HepG2 (cell line): ENCODE measurements at regions not wholly inside any gene's neighbourhood (a gene's known extent, or its start where the extent isn't known, plus 50 kb on each side); places are given as distances from the start of the nearest gene placed in this dataset.

Experiments used
- ATAC-seq: fragments of 200-7000 bp; cut with Tn5 transposase; 3 replicates; pipeline ENCODE4 v1.9.1; 2020; ENCODE audit warnings: mild to moderate bottlenecking, moderate library complexity
- BruUV-seq: library from RNA; stranded (reverse); fragments of 400-500 nt; replicated peaks from 2 replicates; lab custom pipeline; 2021; lab: Mats Ljungman, UMichigan
- CTCF ChIA-PET: fragments of 300-600 bp; formaldehyde crosslinking; extraction: SDS; loops from one replicate; lab custom pipeline; 2021; ENCODE audit warnings: low total read pairs, inconsistent platforms, low intra/inter-chr PET ratio; lab: Yijun Ruan, JAX
- POLR2A ChIA-PET: fragments of 350-600 bp; sonication (Branson Sonifier 250); formaldehyde crosslinking; loops from one replicate; lab custom pipeline; 2020; ENCODE audit warnings: antibody characterized with exemption, inconsistent platforms; lab: Yijun Ruan, JAX
- DNase-seq: peaks from one replicate; pipeline ENCODE4 v3.0.0-alpha.2; 2015; ENCODE audit warnings: low spot score
- FAIRE-seq: peaks from 3 replicates; lab custom pipeline; 2011; peaks lifted over from hg19 to GRCh38; lab: Jason Lieb, UNC
- H2AFZ ChIP-seq: one replicate; pipeline ENCODE4 v1.6.1; 2011; ENCODE audit warnings: low read length, inconsistent platforms
- H3K27ac ChIP-seq: fragments of 300-600 bp; 3 replicates; pipeline ENCODE4 v1.8.0; 2011; ENCODE audit warnings: mixed run types, mild to moderate bottlenecking, mixed read lengths, low read length, inconsistent platforms; ENCODE audit not compliant: insufficient read depth; ENCODE audit errors: extremely low read length
- H3K27me3 ChIP-seq, 2 experiments: fragments of 200-600 bp in 1 of 2; 2 replicates in 1 of 2; 3 replicates in 1 of 2; pipeline versions ENCODE4 v1.6.0 to v1.8.0; 2011; ENCODE audit warnings: low read length in 2 of 2, mild to moderate bottlenecking in 2 of 2, moderate library complexity in 2 of 2, inconsistent platforms in 1 of 2; ENCODE audit not compliant: insufficient read depth in 2 of 2, control insufficient read depth in 1 of 2
- H3K36me3 ChIP-seq, 2 experiments: fragments of 200-600 bp in 1 of 2; replicated peaks in 1 of 2; 2 replicates in 1 of 2; 3 replicates in 1 of 2; pipeline versions ENCODE4 v1.5.1 to v1.8.0; 2011; ENCODE audit warnings: low read length in 2 of 2, inconsistent platforms in 1 of 2; ENCODE audit not compliant: insufficient read depth in 2 of 2, control insufficient read depth in 1 of 2
- H3K4me1 ChIP-seq: 2 replicates; pipeline ENCODE4 v1.5.1; 2012; ENCODE audit warnings: low read length, inconsistent platforms; ENCODE audit not compliant: insufficient read depth
- H3K4me2 ChIP-seq: 2 replicates; pipeline ENCODE4 v1.6.0; 2011; ENCODE audit warnings: low read depth, low read length, inconsistent platforms
- H3K4me3 ChIP-seq, 3 experiments: fragments of 200-600 bp in 1 of 3; sonication (generic), shearing (Covaris generic) in 1 of 3; replicated peaks in 1 of 3; 2 replicates each; pipeline ENCODE4 v1.5.1; 2011 to 2016; ENCODE audit warnings: low read length in 3 of 3, inconsistent platforms in 2 of 3, low read depth in 2 of 3, mild to moderate bottlenecking in 2 of 3, control low read depth in 1 of 3, mixed read lengths in 1 of 3; ENCODE audit not compliant: insufficient read depth in 1 of 3
- H3K79me2 ChIP-seq: one replicate; pipeline ENCODE4 v1.6.1; 2011; ENCODE audit warnings: low read length, inconsistent platforms; ENCODE audit not compliant: insufficient read depth
- H3K9ac ChIP-seq: 2 replicates; pipeline ENCODE4 v1.6.0; 2011; ENCODE audit warnings: mild to moderate bottlenecking, low read depth, low read length, inconsistent platforms; ENCODE audit not compliant: insufficient read depth
- H3K9me3 ChIP-seq: 2 replicates; pipeline ENCODE4 v1.5.1; 2012; ENCODE audit warnings: mild to moderate bottlenecking, low read length
- H4K20me1 ChIP-seq: 2 replicates; pipeline ENCODE4 v1.6.0; 2011; ENCODE audit warnings: inconsistent platforms, mild to moderate bottlenecking, low read length, moderate library complexity; ENCODE audit not compliant: insufficient read depth
- ETV6 ChIP-seq: sonication (generic); formaldehyde crosslinking; conservative IDR thresholded peaks from 2 replicates; pipeline ENCODE4 v1.4.0; 2020; ENCODE audit warnings: missing genetic modification reagents
- GABPA ChIP-seq, 2 experiments: IDR thresholded peaks; 2 replicates each; pipeline ENCODE4 v1.6.1; 2011 to 2016; ENCODE audit warnings: low read depth in 2 of 2, low read length in 1 of 2, missing biosample characterization in 1 of 2, missing genetic modification characterization in 1 of 2
- ISL2 ChIP-seq: sonication (generic); formaldehyde crosslinking; IDR thresholded peaks from 2 replicates; pipeline ENCODE4 v1.5.0; 2020; ENCODE audit warnings: missing genetic modification reagents
- MAFF ChIP-seq: IDR thresholded peaks from 2 replicates; pipeline ENCODE4 v1.6.1; 2011; ENCODE audit warnings: low read depth, low read length, improper control_type of control experiment
- MTF2 ChIP-seq: sonication (generic); formaldehyde crosslinking; IDR thresholded peaks from 2 replicates; pipeline ENCODE4 v1.5.0; 2020; ENCODE audit warnings: missing genetic modification reagents, borderline replicate concordance
- NFYB ChIP-seq: sonication (generic); formaldehyde crosslinking; IDR thresholded peaks from 2 replicates; pipeline ENCODE4 v1.4.0; 2020; ENCODE audit warnings: missing genetic modification reagents
- PITX1 ChIP-seq: sonication (generic); formaldehyde crosslinking; IDR thresholded peaks from 2 replicates; pipeline ENCODE4 v1.5.1; 2020; ENCODE audit warnings: mild to moderate bottlenecking, missing genetic modification reagents
- RBM22 ChIP-seq: fragments of 200-400 bp; formaldehyde crosslinking; optimal IDR thresholded peaks from 2 replicates; pipeline ENCODE3; 2017; ENCODE audit warnings: mild to moderate bottlenecking, low read length, moderate library complexity
- RFX1 ChIP-seq: fragments of 450-650 bp; IDR thresholded peaks from 2 replicates; pipeline ENCODE4 v1.6.1; 2017
- SIN3B ChIP-seq: fragments of 150-350 bp; IDR thresholded peaks from 2 replicates; pipeline ENCODE4 v1.6.1; 2014; ENCODE audit warnings: low read length
- SMAD1 ChIP-seq: sonication (generic); formaldehyde crosslinking; IDR thresholded peaks from 2 replicates; pipeline ENCODE4 v1.4.0; 2020; ENCODE audit warnings: missing genetic modification reagents, low read depth, mild to moderate bottlenecking, borderline replicate concordance
- SMARCE1 ChIP-seq: fragments of 450-650 bp; IDR thresholded peaks from 2 replicates; pipeline ENCODE4 v1.6.1; 2017; ENCODE audit warnings: borderline replicate concordance
- ZBTB3 ChIP-seq: sonication (generic); formaldehyde crosslinking; IDR thresholded peaks from 2 replicates; pipeline ENCODE4 v1.4.0; 2020; ENCODE audit warnings: low read depth, mild to moderate bottlenecking, moderate library complexity, missing genetic modification reagents, borderline replicate concordance
- whole genome bisulfite sequencing: methylation state at CpG from one replicate; pipeline ENCODE4 v1.1.6; 2017; ENCODE audit warnings: low lambda C conversion rate; 5-methylcytosine and 5-hydroxymethylcytosine counted together
- in situ Hi-C: cut with HindIII; loops from 2 replicates; pipeline ENCODE4 v1.10.0; 2017; ENCODE audit warnings: low pct_unique_long_range_greater_than_20kb; ENCODE audit not compliant: extremely low pct_ligation_motif_present
- intact Hi-C: fragments of 100-400 bp; cut with micrococcal nuclease; formaldehyde crosslinking; loops from one replicate; pipeline ENCODE4 v1.10.0; 2022; ENCODE audit not compliant: unreplicated experiment
- TF ChIP-seq, protein P1 (sequence below): IDR thresholded peaks from 2 replicates; pipeline ENCODE4 v1.6.1; 2016
- TF ChIP-seq, protein P2 (sequence below): sonication (generic); formaldehyde crosslinking; IDR thresholded peaks from 2 replicates; pipeline ENCODE4 v1.9.0; 2021; ENCODE audit warnings: missing genetic modification reagents, borderline replicate concordance

GRCh38 chr6:122878796-122879195 is 89.7 kb downstream of the SMPDL3A start:
- peak; percentile 77 for ATAC-seq
- no peak for DNase-seq
- no peak overlapping the region for H2AFZ ChIP-seq
- H3K27ac ChIP-seq: no peak overlapping the region
- H3K4me1 ChIP-seq: no peaks in the 10 kb centered on the region
- BruUV-seq: no TSS peak
- H3K9ac ChIP-seq: no peak overlapping the region
- ChIA-PET CTCF (no interaction called here), POLR2A (no interaction called here)
- 0% methylated on average over 1 of the region's 1 CpG for WGBS
- in situ Hi-C loops (loop anchor here (10.0 kb wide), 1 partner anchor 436 kb away; no protein-coding TSS in a partner anchor), intact Hi-C loops (no loop called here)
- no peaks in the 10 kb centered on the region for H3K79me2 ChIP-seq
- FAIRE-seq: no peak
- H3K9me3 ChIP-seq: no peaks in the 10 kb centered on the region
- no peak overlapping the region for H3K4me2 ChIP-seq
- no peaks in the 10 kb centered on the region for H4K20me1 ChIP-seq
- H3K4me3 ChIP-seq: no peak overlapping the region
- no peaks in the 10 kb centered on the region for H3K36me3 ChIP-seq
- H3K27me3 ChIP-seq: no peaks in the 10 kb centered on the region
- TF ChIP-seq MTF2 (no peak), ETV6 (CRISPR knock-in tag) (no peak), MAFF (no peak), PITX1 (no peak), RBM22 (no peak), NFYB (CRISPR knock-in tag) (no peak), SMAD1 (CRISPR knock-in tag) (no peak), SMARCE1 (no peak), ZBTB3 (CRISPR knock-in tag) (no peak), ISL2 (CRISPR knock-in tag) (no peak), GABPA (IDR thresholded peaks at IDR 0.05; ENCODE audit: low read depth, low read length) (no peak), GABPA (CRISPR knock-in tag; IDR thresholded peaks at IDR 0.05; ENCODE audit: low read depth) (peak; percentile 43; the same call in 1 of the 2 replicates), RFX1 (peak; percentile 38; the same call in 1 of the 2 replicates), SIN3B (no peak)
- TF ChIP-seq, protein P1, sequence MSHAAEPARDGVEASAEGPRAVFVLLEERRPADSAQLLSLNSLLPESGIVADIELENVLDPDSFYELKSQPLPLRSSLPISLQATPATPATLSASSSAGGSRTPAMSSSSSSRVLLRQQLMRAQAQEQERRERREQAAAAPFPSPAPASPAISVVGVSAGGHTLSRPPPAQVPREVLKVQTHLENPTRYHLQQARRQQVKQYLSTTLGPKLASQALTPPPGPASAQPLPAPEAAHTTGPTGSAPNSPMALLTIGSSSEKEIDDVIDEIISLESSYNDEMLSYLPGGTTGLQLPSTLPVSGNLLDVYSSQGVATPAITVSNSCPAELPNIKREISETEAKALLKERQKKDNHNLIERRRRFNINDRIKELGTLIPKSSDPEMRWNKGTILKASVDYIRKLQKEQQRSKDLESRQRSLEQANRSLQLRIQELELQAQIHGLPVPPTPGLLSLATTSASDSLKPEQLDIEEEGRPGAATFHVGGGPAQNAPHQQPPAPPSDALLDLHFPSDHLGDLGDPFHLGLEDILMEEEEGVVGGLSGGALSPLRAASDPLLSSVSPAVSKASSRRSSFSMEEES (CRISPR knock-in tag): no peak
- TF ChIP-seq, protein P2, sequence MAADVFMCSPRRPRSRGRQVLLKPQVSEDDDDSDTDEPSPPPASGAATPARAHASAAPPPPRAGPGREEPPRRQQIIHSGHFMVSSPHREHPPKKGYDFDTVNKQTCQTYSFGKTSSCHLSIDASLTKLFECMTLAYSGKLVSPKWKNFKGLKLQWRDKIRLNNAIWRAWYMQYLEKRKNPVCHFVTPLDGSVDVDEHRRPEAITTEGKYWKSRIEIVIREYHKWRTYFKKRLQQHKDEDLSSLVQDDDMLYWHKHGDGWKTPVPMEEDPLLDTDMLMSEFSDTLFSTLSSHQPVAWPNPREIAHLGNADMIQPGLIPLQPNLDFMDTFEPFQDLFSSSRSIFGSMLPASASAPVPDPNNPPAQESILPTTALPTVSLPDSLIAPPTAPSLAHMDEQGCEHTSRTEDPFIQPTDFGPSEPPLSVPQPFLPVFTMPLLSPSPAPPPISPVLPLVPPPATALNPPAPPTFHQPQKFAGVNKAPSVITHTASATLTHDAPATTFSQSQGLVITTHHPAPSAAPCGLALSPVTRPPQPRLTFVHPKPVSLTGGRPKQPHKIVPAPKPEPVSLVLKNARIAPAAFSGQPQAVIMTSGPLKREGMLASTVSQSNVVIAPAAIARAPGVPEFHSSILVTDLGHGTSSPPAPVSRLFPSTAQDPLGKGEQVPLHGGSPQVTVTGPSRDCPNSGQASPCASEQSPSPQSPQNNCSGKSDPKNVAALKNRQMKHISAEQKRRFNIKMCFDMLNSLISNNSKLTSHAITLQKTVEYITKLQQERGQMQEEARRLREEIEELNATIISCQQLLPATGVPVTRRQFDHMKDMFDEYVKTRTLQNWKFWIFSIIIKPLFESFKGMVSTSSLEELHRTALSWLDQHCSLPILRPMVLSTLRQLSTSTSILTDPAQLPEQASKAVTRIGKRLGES: no peak
